HG03432 (cell line): ENCODE measurements at regions not wholly inside any gene's neighbourhood (a gene's known extent, or its start where the extent isn't known, plus 50 kb on each side); places are given as distances from the start of the nearest gene placed in this dataset.
"Not testable (repeated sequence)": the region's sequence is repeated elsewhere in the genome, so short reads cannot be mapped to it uniquely, and the experiment has no call there.

Experiments
- ATAC-seq: cut with Tn5 transposase; IDR thresholded peaks from one replicate; pipeline ENCODE4 v1.9.1; 2021; ENCODE audit warnings: mild to moderate bottlenecking, moderate library complexity; ENCODE audit not compliant: unreplicated experiment

GRCh38 chrX:19229896-19230295 lies 107.6 kb upstream of the ADGRG2 start:
- ATAC-seq: not testable (repeated sequence)

- ATAC-seq: no peak
These were observed 105.8 kb upstream of the PDHA1 start for GRCh38 chrX:19237901-19238300.

- no peak for ATAC-seq
These were observed 100.3 kb upstream of the PDHA1 start for GRCh38 chrX:19243431-19243830.

GRCh38 chrX:19244921-19245320 lies 98.8 kb upstream of the PDHA1 start:
- ATAC-seq: not testable (repeated sequence)

GRCh38 chrX:19245711-19246269 lies 97.9 kb upstream of the PDHA1 start:
- no peak for ATAC-seq

GRCh38 chrX:19256986-19257385 lies 86.7 kb upstream of the PDHA1 start:
- ATAC-seq: no peak

GRCh38 chrX:19261026-19261425 lies 82.7 kb upstream of the PDHA1 start:
- ATAC-seq: not testable (repeated sequence)

GRCh38 chrX:19270727-19271126 lies 73.0 kb upstream of the PDHA1 start:
- ATAC-seq: no peak

- no peak for ATAC-seq
These were observed 71.3 kb upstream of the PDHA1 start for GRCh38 chrX:19272452-19272851.

GRCh38 chrX:19280636-19281035 lies 63.1 kb upstream of the PDHA1 start:
- ATAC-seq: no peak

- ATAC-seq: no peak
These were observed 62.5 kb upstream of the PDHA1 start for GRCh38 chrX:19281256-19281655.

- ATAC-seq: no peak
These were observed 60.0 kb upstream of the PDHA1 start for GRCh38 chrX:19283597-19284339.

GRCh38 chrX:19285857-19286256 lies 57.9 kb upstream of the PDHA1 start:
- ATAC-seq: no peak

- no peak for ATAC-seq
These were observed 52.6 kb upstream of the PDHA1 start for GRCh38 chrX:19291086-19291485.

GRCh38 chrX:19293606-19294325 lies 50.0 kb upstream of the PDHA1 start:
- no peak for ATAC-seq
